ENCODE measurements at regions not wholly inside any gene's neighbourhood (a gene's known extent, or its start where the extent isn't known, plus 50 kb on each side); places are given as distances from the start of the nearest gene placed in this dataset.

DNA sequence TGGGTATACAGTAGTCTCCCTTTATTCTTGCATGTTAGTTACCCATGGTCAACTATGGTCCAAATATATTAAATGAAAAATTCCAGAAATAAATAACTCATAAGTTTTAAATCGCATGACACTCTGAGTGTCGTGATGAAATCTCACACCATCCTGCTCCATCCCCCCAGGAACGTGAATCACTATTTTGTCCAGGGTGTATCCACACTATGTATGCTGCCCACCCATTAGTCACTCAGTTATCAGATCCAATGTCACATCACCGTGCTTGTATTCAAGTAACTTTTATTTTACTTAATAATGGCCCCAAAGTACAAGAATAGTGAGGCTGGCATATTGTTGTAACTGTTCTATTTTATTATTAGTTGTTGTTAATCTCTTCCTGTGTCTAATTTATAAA is 115.8 kb upstream of the SERP2 start:
- TF ChIP-seq, protein P1, sequence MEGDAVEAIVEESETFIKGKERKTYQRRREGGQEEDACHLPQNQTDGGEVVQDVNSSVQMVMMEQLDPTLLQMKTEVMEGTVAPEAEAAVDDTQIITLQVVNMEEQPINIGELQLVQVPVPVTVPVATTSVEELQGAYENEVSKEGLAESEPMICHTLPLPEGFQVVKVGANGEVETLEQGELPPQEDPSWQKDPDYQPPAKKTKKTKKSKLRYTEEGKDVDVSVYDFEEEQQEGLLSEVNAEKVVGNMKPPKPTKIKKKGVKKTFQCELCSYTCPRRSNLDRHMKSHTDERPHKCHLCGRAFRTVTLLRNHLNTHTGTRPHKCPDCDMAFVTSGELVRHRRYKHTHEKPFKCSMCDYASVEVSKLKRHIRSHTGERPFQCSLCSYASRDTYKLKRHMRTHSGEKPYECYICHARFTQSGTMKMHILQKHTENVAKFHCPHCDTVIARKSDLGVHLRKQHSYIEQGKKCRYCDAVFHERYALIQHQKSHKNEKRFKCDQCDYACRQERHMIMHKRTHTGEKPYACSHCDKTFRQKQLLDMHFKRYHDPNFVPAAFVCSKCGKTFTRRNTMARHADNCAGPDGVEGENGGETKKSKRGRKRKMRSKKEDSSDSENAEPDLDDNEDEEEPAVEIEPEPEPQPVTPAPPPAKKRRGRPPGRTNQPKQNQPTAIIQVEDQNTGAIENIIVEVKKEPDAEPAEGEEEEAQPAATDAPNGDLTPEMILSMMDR (IDR thresholded peaks at IDR 0.05): no peak
- TF ChIP-seq POLR2A (IDR thresholded peaks at IDR 0.05): no peak
- no peak for TF ChIP-seq POLR2AphosphoS5 (IDR thresholded peaks at IDR 0.05)

Measured in transverse colon (tissue), 4 donors.